NCI-H345 (cell line): ENCODE measurements at regions not wholly inside any gene's neighbourhood (a gene's known extent, or its start where the extent isn't known, plus 50 kb on each side); places are given as distances from the start of the nearest gene placed in this dataset.

Experiments
- DNase-seq: peaks from one replicate; lab custom pipeline; 2025; lab: John Stamatoyannopoulos, UW

GRCh38 chr7:86947929-86948328 lies 111.5 kb downstream of the ELAPOR2 start:
- DNase-seq = no peak

GRCh38 chr7:86943447-86943846 lies 116.0 kb downstream of the ELAPOR2 start:
- no peak for DNase-seq

- DNase-seq = no peak
Measured at GRCh38 chr7:86942995-86943394, 116.5 kb downstream of the ELAPOR2 start.

- no peak for DNase-seq
Measured at GRCh38 chr7:86942081-86942480, 117.4 kb downstream of the ELAPOR2 start.

GRCh38 chr7:86939197-86939814 lies 120.1 kb downstream of the ELAPOR2 start:
- peak; percentile 69 for DNase-seq

- DNase-seq = no peak
Measured at GRCh38 chr7:86937363-86937878, 122.0 kb downstream of the ELAPOR2 start.

- no peak for DNase-seq
Measured at GRCh38 chr7:86933295-86933845, 126.1 kb downstream of the ELAPOR2 start.

- DNase-seq = no peak
Measured at GRCh38 chr7:86932038-86932512, 127.4 kb downstream of the ELAPOR2 start.

- DNase-seq = no peak
Measured at GRCh38 chr7:86931439-86931838, 128.0 kb downstream of the ELAPOR2 start.

- no peak for DNase-seq
Measured at GRCh38 chr7:86930554-86931307, 128.7 kb downstream of the ELAPOR2 start.

- DNase-seq = no peak
Measured at GRCh38 chr7:86929293-86930109, 130.0 kb downstream of the ELAPOR2 start.

GRCh38 chr7:86928308-86928707 lies 131.1 kb downstream of the ELAPOR2 start:
- DNase-seq = no peak

- peak; percentile 39 for DNase-seq
Measured at GRCh38 chr7:86926732-86927131, 132.7 kb downstream of the ELAPOR2 start.

GRCh38 chr7:86925221-86925620 lies 134.2 kb downstream of the ELAPOR2 start:
- no peak for DNase-seq

GRCh38 chr7:86923527-86923926 lies 135.9 kb downstream of the ELAPOR2 start:
- no peak for DNase-seq

GRCh38 chr7:86920154-86920553 lies 139.3 kb downstream of the ELAPOR2 start:
- no peak for DNase-seq

GRCh38 chr7:86918245-86918644 lies 141.2 kb downstream of the ELAPOR2 start:
- no peak for DNase-seq

- no peak for DNase-seq
Measured at GRCh38 chr7:86916277-86916825, 143.1 kb downstream of the ELAPOR2 start.

GRCh38 chr7:86914551-86914950 lies 144.9 kb downstream of the ELAPOR2 start:
- DNase-seq = no peak
